ENCODE measurements at regions not wholly inside any gene's neighbourhood (a gene's known extent, or its start where the extent isn't known, plus 50 kb on each side); places are given as distances from the start of the nearest gene placed in this dataset.

DNA sequence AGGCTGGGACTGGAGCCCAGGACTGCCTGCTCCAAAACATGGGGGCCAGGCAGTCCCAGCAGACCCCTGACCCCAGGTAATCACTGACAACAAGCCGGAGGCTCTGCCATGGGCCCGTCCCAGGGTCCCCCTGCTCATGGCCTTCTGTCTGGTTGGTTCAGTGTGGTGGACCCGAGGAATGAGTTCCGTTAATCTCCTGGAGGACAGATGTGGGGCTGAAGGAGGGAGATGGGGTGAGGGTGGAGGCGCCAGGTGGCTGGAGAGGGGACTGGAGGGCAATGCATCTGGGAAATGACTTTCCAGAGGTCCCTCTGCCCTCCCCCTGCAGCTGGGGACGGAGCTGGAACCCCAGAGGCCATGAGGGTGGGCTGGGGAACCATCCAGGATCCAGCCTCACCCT, 103.2 kb downstream of the EBNA1BP2 start:
- TF ChIP-seq CTCF (IDR thresholded peaks at IDR 0.05) (no peak), POLR2A (IDR thresholded peaks at IDR 0.05) (no peak)
